Hematopoietic multipotent progenitor cell treated with erythropoietin and hydrocortisone succinate and interleukin-3 and kit ligand, for 15 days (in vitro differentiated cells): ENCODE measurements at regions not wholly inside any gene's neighbourhood (a gene's known extent, or its start where the extent isn't known, plus 50 kb on each side); places are given as distances from the start of the nearest gene placed in this dataset.

ENCODE experiments used
- DNase-seq: peaks from one replicate; pipeline ENCODE4 v3.0.0-alpha.2; 2015; ENCODE audit warnings: low spot score

DNA sequence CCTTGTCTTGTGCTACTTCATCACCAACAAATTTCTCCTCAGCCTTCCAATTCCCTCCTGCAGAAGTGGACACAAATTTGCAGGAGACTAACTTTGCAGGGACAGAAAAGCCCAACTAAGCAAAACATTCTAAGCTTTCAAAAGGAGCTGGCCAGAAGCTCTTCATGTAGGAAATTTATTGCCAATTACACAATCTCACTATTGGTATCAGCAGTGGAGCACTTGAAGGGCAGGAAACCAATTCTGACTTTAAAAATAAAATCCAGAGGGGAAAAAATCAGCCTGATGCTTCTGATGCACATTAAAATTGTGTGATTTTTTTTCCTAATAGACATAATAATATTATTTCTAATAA, 193.3 kb downstream of the LY86 start:
- no peak for DNase-seq

DNA sequence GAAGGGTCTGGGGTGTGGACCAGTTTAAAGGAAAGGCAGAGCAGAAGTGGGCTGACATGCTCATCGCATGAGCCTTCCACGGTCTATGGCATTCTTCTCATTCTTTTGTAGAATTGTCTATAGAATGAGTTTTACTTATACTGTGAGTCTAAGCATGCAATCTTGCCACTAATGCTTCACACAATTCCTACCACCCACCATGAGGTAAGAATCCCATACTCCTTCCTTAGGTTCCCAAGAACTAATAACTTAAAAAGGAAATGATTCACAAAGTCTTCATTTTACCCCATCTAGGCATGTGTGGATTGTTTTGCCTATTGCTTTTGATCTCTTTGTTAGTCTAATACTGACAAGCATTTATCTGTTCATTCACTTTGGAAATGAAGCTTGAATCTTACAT, 195.2 kb downstream of the LY86 start:
- no peak for DNase-seq

DNA sequence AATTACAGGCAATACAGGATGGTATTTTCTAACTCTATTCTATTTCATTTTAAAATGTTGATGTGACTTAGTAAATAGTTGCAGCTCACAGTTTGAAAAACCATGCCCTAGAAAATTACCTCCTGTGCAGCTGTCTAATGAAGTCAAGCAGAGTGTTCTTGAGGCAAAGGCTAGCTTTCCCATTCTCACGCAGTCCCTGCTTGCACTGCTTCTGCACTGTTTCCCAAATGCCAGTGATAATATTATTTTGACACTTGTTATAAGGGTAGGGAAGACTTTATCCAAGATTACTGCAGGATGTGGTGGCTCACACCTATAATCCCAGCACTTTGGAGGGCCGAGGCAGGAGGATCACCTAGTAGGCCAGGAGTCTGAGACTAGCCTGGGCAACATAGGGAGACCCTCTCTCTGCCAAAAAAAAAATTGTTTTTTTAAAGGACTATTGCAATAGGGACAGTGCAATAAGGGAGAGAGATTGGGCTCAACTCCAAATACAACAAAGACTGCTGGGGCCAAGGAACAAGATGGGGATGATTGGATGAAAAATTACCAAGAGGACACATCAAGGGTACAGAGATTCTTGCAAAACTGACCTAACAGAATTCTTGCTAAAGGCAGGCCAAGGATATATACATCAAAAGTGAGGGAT, 196.1 kb downstream of the LY86 start:
- DNase-seq = no peak

DNA sequence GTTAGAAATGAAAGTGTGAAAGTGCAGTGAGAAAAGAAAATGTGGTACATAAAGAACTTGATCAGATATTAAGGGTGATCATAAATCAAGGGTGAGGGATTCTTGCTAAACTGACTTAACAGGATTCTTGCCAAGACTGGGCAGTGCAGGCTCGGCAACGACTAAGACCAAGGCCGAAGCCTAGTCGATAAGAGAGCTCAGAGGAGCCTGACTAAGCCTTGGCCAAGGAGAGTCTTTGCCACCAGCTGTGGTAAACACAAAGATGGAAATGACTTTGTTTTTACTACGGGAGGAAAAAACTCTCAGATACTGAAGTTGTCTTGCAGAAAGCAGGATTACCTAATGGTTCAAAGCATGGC, 196.6 kb downstream of the LY86 start:
- DNase-seq = no peak

DNA sequence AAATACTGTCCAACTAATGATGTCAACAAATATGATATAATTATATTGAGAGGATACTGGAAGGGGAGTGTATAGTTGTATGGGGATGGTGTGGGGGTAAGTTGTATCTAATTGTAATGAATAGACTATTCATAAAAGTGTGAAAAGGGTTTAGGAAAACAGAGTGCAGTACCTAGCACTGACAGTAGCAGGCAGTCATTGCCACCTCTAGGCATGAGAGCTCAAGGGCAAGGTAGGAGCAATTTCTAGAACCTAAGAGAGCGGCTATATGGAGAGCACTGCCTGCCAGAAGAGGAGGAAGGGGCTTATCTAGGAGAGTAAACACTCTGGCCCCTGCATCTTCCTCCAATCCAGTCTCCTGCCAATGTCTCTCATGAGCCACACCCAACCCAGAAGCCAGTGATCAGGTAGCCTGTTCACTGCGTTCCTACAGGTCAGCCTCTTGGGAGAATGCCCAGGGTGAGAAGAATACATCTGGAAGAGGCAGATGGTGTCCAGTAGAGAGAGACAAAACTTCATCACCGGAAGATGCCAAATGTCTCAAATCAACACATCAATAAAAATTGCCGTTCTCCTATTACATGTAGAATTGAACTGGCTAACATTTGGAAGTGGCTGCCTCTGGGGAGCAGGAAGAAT, 200.0 kb downstream of the LY86 start:
- peak; percentile 45 for DNase-seq

DNA sequence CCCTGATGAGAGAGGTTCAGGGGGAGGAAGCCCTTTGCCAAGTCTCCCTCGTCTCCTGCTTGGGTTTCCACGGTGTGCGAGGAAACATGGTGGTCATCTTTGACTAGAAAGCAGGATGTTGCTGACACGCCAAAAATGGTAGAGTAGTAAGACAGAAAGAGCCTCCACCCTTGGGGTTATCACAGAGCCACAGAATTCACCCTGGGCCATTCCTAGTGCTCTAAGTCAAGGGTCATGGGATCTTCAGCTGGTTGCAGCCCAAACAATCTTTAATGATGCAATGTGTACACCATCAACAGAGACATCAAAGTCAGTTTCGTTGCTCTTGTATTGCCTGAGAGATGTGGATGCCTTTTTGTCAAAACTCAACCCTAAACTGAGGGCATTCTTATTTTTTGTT, 201.9 kb downstream of the LY86 start:
- DNase-seq = no peak

GRCh38 chr6:6790891-6791290, 202.4 kb downstream of the LY86 start:
- no peak for DNase-seq

DNA sequence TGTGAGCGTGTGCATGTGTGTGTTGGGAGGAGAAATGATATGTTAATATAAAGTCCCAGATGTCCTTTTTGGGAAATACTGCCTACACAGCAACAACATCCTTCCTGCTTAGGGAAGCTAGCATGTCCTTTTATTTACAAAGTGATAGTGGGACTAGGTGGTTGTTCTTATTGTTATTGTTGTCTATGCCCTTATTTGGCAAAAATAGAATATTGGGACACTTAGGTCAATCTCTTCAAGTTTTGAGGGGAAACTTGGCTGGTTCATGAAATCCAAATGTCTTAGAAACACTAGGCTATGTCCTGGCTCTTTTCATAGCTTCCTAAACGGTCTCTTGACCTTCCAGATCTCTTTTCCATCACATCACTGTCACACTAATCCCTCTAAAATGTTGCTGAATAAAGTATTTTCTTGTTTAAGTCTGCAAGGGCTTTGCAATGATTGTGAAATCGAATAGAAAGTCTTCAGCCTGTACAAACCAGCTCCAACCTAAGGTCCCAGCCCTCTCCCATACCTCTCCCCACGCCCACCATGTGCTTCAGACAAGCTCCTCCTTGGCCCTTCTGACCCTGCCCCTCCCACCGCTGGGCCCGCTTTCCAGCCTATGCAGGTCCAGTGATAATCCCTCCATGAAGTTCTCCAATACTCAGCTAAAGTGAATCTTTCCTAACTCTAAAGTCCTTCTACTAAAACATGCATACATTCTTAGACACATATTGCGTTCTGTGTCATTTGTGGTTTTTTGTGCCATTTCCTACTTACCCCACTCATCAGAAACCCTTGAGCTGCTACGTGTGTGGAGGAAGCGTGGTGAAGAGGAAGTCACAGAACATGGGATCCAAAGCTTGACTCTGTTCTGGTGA, 205.1 kb downstream of the LY86 start:
- DNase-seq = no peak

- DNase-seq = no peak
Observed at GRCh38 chr6:6795393-6795792, 206.9 kb downstream of the LY86 start.

GRCh38 chr6:6796818-6797217, 208.3 kb downstream of the LY86 start:
- DNase-seq = no peak

- DNase-seq = no peak
Observed at GRCh38 chr6:6798448-6798860, 209.9 kb downstream of the LY86 start.

- no peak for DNase-seq
Observed at GRCh38 chr6:6801005-6801335, 212.4 kb downstream of the LY86 start.

GRCh38 chr6:6801635-6802218, 213.2 kb downstream of the LY86 start:
- DNase-seq = no peak

DNA sequence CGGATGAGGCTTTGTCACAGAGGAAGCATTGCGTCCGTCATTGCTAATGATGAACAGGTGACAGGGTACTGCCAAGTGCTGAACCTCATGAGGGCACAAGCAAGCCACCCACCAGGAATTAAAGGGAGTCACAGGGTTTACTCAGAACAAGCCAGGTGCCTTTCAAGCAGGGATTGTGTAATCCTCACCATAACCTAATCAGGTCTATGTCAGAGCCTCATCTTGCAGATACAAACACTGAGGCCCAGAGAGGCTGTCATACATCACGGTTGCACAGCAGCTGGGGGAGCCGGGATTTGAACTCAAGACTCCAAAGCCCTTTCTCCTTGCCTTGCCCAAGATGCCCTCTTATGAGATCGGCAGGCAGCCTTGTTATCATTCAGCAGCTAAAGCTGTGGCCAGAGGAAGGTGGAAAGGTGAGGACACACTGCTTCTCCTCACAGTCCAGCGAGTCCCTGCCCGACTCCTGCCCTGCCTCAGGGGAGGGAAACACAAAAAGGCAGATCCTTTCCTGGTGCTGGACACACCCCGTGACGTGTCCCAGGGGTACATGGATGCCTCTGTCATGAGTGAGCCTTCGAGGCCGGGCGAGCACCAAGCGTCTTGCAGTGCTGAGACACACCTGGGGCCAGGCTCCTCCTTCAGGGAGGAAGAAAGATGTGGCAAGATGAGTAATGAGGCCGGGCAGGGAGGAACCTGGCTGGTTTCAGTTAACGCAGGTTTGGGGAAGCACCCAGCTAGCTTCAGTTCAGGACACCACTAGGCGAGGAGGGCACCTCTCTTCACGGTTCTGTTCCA, 214.9 kb downstream of the LY86 start:
- no peak for DNase-seq

DNA sequence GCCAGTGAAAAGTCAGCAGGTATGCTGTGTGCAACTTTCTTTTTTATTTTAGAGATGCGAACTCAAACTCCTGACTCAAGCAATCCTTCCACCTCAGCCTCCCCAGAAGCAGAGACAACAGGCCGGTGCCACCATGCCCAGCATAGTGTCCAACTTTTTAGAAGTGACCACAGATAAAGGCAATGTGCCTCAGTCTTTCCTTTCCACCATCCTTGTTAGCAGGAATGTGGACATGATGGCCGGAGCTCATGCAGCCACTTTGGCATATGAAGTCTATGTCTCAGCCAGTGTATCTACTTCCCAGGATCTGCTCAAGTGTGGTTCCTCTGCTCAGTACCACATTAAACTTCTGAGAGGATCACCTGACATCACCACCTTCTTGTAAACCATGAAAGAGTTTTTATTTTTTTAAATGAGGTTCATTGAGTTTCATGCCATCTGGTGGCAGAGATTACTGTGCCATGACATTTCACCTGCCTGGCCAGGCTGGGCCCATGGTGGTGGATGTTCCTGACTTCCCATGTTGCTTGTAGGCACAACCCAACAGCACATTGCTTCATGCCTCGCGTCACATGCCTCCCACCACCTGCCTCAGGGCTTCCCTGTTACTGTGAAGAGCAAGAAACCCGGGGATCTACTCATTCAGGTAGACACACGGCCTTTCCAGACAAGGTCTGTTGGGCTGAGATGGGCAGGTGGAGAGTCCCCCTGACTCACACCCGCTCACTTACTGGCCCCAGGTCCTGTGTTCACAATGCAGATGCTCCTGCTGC, 216.5 kb downstream of the LY86 start:
- DNase-seq = no peak

- no peak for DNase-seq
Observed at GRCh38 chr6:6806844-6807518, 218.5 kb downstream of the LY86 start.

GRCh38 chr6:6808343-6808742, 219.8 kb downstream of the LY86 start:
- no peak for DNase-seq

- no peak for DNase-seq
Observed at GRCh38 chr6:6808915-6809314, 220.4 kb downstream of the LY86 start.

- DNase-seq = no peak
Observed at GRCh38 chr6:6810727-6811126, 222.2 kb downstream of the LY86 start.

DNA sequence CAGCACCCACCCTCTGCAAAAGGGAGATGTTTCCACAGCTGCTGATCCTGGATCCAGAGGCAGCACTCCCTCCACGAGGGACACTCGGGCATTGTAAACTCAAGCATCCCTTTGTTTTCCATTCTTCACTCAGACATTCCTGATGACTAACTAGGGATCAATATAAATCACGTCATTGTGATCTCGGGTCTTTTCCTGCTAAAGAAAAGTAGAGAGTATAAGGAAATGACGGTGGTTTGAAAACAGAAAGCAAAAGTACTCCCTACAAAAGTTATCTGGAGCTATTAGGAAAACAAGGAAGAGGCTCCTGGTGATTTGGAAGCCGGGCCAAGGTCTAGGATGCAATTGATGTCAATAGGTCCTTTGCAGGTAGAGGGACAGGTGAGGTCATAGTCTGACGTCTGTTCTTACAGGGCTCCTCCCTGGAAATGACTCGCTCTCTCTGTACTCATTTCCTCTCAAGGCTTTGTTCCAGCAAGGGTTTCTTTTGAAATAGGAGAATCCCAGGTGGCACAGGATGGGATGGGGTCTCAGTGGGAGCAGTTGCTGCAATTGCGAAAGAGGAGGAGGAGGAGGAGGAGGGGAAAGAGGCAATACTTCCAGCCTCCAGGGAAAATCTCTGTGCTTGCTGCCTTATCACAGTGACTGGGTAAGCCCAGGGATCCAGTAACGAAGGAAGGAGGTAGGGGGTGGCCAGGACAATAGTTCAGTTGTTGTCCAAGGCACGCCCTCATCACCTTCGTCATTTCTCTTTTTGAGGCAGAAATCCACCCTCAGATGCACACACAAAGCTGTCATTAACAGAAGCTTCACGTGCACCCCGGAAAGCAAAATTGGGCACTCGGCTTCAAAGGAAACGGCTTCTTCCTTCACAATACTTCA, 222.8 kb downstream of the LY86 start:
- DNase-seq = no peak
